SK-N-SH treated with all-trans-retinoic acid at 6 μM for 48 hours (cell line): ENCODE measurements at regions not wholly inside any gene's neighbourhood (a gene's known extent, or its start where the extent isn't known, plus 50 kb on each side); places are given as distances from the start of the nearest gene placed in this dataset.

ENCODE experiments used
- CSDC2 ChIP-seq: fragments of 250-450 bp; sonication (Bioruptor Pico); IDR thresholded peaks from 2 replicates; pipeline ENCODE4 v1.5.0; 2020; ENCODE audit warnings: mild to moderate bottlenecking, moderate library complexity
- ESRRG ChIP-seq: fragments of 250-450 bp; sonication (Bioruptor Pico); IDR thresholded peaks from 2 replicates; pipeline ENCODE4 v1.6.1; 2021; ENCODE audit warnings: mild to moderate bottlenecking
- PPARA ChIP-seq: fragments of 250-450 bp; sonication (Bioruptor Pico); IDR thresholded peaks from 2 replicates; pipeline ENCODE4 v1.5.0; 2020; ENCODE audit warnings: mild to moderate bottlenecking, borderline replicate concordance
- SNAI2 ChIP-seq: fragments of 250-450 bp; sonication (Bioruptor Pico); IDR thresholded peaks from 2 replicates; pipeline ENCODE4 v1.5.0; 2020; ENCODE audit warnings: mild to moderate bottlenecking, moderate library complexity
- TCF4 ChIP-seq: fragments of 250-450 bp; sonication (Bioruptor Pico); IDR thresholded peaks from 2 replicates; pipeline ENCODE4 v1.8.0; 2021; ENCODE audit warnings: mild to moderate bottlenecking, moderate library complexity, borderline replicate concordance
- ZFP3 ChIP-seq: fragments of 250-450 bp; sonication (Bioruptor Pico); IDR thresholded peaks from 2 replicates; pipeline ENCODE4 v1.5.0; 2020; ENCODE audit warnings: mild to moderate bottlenecking, moderate library complexity
- ZFP30 ChIP-seq: fragments of 450-650 bp; formaldehyde crosslinking; IDR thresholded peaks from 2 replicates; pipeline ENCODE4 v1.5.0; 2022; ENCODE audit warnings: mild to moderate bottlenecking, moderate library complexity
- TF ChIP-seq, protein P1 (sequence below): fragments of 250-450 bp; sonication (Bioruptor Pico); IDR thresholded peaks from 2 replicates; pipeline ENCODE4 v1.8.0; 2020; ENCODE audit warnings: mild to moderate bottlenecking, moderate library complexity, borderline replicate concordance
- TF ChIP-seq, protein P2 (sequence below): fragments of 250-450 bp; sonication (Bioruptor Pico); IDR thresholded peaks from 2 replicates; pipeline ENCODE4 v1.5.1; 2020; ENCODE audit warnings: low read depth, mild to moderate bottlenecking, moderate library complexity
- TF ChIP-seq, protein P3 (sequence below): fragments of 250-450 bp; sonication (Bioruptor Pico); IDR thresholded peaks from 2 replicates; pipeline ENCODE4 v1.8.0; 2021; ENCODE audit warnings: low read depth, mild to moderate bottlenecking, moderate library complexity, borderline replicate concordance

GRCh38 chr11:92018332-92018731 is 206.3 kb upstream of the FAT3 start:
- TF ChIP-seq ZFP30 (CRISPR knock-in tag): no peak
- TF ChIP-seq, protein P1, sequence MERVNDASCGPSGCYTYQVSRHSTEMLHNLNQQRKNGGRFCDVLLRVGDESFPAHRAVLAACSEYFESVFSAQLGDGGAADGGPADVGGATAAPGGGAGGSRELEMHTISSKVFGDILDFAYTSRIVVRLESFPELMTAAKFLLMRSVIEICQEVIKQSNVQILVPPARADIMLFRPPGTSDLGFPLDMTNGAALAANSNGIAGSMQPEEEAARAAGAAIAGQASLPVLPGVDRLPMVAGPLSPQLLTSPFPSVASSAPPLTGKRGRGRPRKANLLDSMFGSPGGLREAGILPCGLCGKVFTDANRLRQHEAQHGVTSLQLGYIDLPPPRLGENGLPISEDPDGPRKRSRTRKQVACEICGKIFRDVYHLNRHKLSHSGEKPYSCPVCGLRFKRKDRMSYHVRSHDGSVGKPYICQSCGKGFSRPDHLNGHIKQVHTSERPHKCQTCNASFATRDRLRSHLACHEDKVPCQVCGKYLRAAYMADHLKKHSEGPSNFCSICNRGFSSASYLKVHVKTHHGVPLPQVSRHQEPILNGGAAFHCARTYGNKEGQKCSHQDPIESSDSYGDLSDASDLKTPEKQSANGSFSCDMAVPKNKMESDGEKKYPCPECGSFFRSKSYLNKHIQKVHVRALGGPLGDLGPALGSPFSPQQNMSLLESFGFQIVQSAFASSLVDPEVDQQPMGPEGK (CRISPR knock-in tag): no peak
- TF ChIP-seq SNAI2 (CRISPR knock-in tag): no peak
- TF ChIP-seq, protein P2, sequence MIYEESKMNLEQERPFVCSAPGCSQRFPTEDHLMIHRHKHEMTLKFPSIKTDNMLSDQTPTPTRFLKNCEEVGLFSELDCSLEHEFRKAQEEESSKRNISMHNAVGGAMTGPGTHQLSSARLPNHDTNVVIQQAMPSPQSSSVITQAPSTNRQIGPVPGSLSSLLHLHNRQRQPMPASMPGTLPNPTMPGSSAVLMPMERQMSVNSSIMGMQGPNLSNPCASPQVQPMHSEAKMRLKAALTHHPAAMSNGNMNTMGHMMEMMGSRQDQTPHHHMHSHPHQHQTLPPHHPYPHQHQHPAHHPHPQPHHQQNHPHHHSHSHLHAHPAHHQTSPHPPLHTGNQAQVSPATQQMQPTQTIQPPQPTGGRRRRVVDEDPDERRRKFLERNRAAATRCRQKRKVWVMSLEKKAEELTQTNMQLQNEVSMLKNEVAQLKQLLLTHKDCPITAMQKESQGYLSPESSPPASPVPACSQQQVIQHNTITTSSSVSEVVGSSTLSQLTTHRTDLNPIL (CRISPR knock-in tag): no peak
- TF ChIP-seq, protein P3, sequence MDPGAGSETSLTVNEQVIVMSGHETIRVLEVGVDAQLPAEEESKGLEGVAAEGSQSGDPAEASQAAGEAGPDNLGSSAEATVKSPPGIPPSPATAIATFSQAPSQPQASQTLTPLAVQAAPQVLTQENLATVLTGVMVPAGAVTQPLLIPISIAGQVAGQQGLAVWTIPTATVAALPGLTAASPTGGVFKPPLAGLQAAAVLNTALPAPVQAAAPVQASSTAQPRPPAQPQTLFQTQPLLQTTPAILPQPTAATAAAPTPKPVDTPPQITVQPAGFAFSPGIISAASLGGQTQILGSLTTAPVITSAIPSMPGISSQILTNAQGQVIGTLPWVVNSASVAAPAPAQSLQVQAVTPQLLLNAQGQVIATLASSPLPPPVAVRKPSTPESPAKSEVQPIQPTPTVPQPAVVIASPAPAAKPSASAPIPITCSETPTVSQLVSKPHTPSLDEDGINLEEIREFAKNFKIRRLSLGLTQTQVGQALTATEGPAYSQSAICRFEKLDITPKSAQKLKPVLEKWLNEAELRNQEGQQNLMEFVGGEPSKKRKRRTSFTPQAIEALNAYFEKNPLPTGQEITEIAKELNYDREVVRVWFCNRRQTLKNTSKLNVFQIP (CRISPR knock-in tag): no peak
- no peak for TF ChIP-seq PPARA (CRISPR knock-in tag)
- no peak for TF ChIP-seq CSDC2 (CRISPR knock-in tag)
- no peak for TF ChIP-seq ESRRG (CRISPR knock-in tag)
- TF ChIP-seq TCF4 (CRISPR knock-in tag): no peak
- no peak for TF ChIP-seq ZFP3
